ENCODE measurements at regions not wholly inside any gene's neighbourhood (a gene's known extent, or its start where the extent isn't known, plus 50 kb on each side); places are given as distances from the start of the nearest gene placed in this dataset.

DNA sequence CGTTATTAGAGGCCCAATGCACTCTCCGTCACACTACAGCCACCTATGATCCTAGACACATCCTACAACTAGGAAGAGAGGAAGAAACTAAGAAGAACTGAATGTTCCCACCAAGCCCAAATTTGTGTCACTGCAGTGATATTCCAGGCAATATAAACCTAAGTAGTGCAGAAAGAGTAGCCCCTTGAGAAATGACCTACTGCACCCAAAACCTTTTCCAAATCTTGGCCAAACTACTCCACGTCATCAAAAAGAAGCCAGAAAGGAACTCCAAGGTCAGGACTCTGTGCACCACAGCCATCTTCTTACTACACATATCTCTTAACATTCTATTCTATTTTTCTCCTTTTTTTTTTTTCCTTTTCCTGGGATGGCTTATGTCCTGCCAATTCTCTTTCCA lies 60.2 kb downstream of the ADAMTS1 start:
- Histone ChIP-seq H3F3A (ENCODE audit: low read depth) (no peaks in the 10 kb centered on the region), H3K9ac (ENCODE audit: low read depth, low read length, poor library complexity, severe bottlenecking) (no peak overlapping the region), H3K9me2 (replicated peaks; ENCODE audit: low read depth, low read length) (no peaks in the 10 kb centered on the region), H3K9me3 (ENCODE audit: insufficient read depth, low read depth, low read length) (no peaks in the 10 kb centered on the region), H3K27me3 (ENCODE audit: insufficient read depth, low read length, poor library complexity, severe bottlenecking) (no peaks in the 10 kb centered on the region), H2AFZ (ENCODE audit: low read length) (no peak overlapping the region), H3K4me3 (ENCODE audit: low read length, poor library complexity, severe bottlenecking) (no peak overlapping the region), H3K79me2 (ENCODE audit: insufficient read depth, low read length) (no peaks in the 10 kb centered on the region), H3K36me3 (ENCODE audit: insufficient read depth, low read length) (no peaks in the 10 kb centered on the region), H4K20me1 (ENCODE audit: insufficient read depth, low read length, poor library complexity, severe bottlenecking) (no peaks in the 10 kb centered on the region), H3K4me1 (ENCODE audit: insufficient read depth, low read length, poor library complexity, severe bottlenecking) (no peaks in the 10 kb centered on the region), H3K4me2 (ENCODE audit: low read depth, low read length, poor library complexity, severe bottlenecking) (no peak overlapping the region)
- TF ChIP-seq, protein P1, sequence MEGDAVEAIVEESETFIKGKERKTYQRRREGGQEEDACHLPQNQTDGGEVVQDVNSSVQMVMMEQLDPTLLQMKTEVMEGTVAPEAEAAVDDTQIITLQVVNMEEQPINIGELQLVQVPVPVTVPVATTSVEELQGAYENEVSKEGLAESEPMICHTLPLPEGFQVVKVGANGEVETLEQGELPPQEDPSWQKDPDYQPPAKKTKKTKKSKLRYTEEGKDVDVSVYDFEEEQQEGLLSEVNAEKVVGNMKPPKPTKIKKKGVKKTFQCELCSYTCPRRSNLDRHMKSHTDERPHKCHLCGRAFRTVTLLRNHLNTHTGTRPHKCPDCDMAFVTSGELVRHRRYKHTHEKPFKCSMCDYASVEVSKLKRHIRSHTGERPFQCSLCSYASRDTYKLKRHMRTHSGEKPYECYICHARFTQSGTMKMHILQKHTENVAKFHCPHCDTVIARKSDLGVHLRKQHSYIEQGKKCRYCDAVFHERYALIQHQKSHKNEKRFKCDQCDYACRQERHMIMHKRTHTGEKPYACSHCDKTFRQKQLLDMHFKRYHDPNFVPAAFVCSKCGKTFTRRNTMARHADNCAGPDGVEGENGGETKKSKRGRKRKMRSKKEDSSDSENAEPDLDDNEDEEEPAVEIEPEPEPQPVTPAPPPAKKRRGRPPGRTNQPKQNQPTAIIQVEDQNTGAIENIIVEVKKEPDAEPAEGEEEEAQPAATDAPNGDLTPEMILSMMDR (conservative IDR thresholded peaks at IDR 0.05; ENCODE audit: low read length) = no peak
- no peak for TF ChIP-seq EZH2phosphoT487 (IDR thresholded peaks at IDR 0.05; ENCODE audit: borderline replicate concordance)

DNA sequence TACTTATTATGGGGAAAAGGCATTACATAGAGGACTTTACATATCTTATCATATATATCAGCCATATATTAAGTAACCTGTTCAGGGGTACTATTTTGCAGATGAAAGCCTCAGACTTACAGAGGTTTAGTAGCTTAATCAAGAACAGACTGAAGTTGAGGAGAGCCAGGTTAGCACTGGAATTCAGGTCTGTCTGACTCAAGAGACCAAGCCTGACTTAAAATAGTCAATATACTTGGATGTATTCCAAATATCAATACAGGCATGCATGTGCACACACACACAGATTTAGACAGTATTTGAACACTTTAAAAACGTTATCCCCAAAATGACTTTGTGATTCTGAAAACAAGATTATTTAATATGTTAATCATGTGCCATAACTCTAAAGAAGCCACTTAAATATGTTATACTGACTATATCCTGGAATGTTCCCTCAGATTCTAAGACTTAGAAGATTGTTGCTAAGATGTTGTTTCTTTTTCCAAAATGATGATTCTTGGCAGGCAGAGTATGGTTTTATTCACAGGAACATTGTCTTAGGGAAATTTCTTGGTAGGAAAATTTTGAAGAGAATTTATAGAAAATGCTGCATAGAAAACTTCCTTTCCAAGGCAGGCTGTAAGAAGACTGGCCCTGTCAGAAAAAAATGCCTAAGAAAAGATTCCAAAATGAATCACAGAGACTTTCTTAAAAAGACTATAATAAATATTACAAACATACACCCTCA lies 61.6 kb downstream of the ADAMTS1 start:
- H3K9me2 ChIP-seq (replicated peaks; ENCODE audit: low read depth, low read length) = no peaks in the 10 kb centered on the region
- TF ChIP-seq, protein P1 (conservative IDR thresholded peaks at IDR 0.05; ENCODE audit: low read length) = no peak
- TF ChIP-seq EZH2phosphoT487 (IDR thresholded peaks at IDR 0.05; ENCODE audit: borderline replicate concordance) = no peak
- no peak overlapping the region for H3K4me3 ChIP-seq (ENCODE audit: low read length, poor library complexity, severe bottlenecking)
- no peaks in the 10 kb centered on the region for H3K4me1 ChIP-seq (ENCODE audit: insufficient read depth, low read length, poor library complexity, severe bottlenecking)
- H3K36me3 ChIP-seq (ENCODE audit: insufficient read depth, low read length) = no peaks in the 10 kb centered on the region
- H2AFZ ChIP-seq (ENCODE audit: low read length) = no peak overlapping the region
- no peaks in the 10 kb centered on the region for H3K27me3 ChIP-seq (ENCODE audit: insufficient read depth, low read length, poor library complexity, severe bottlenecking)
- H3K9me3 ChIP-seq (ENCODE audit: insufficient read depth, low read depth, low read length) = no peaks in the 10 kb centered on the region
- no peak overlapping the region for H3K4me2 ChIP-seq (ENCODE audit: low read depth, low read length, poor library complexity, severe bottlenecking)
- no peaks in the 10 kb centered on the region for H4K20me1 ChIP-seq (ENCODE audit: insufficient read depth, low read length, poor library complexity, severe bottlenecking)
- no peak overlapping the region for H3K9ac ChIP-seq (ENCODE audit: low read depth, low read length, poor library complexity, severe bottlenecking)
- H3K79me2 ChIP-seq (ENCODE audit: insufficient read depth, low read length) = no peaks in the 10 kb centered on the region
- no peaks in the 10 kb centered on the region for H3F3A ChIP-seq (ENCODE audit: low read depth)

DNA sequence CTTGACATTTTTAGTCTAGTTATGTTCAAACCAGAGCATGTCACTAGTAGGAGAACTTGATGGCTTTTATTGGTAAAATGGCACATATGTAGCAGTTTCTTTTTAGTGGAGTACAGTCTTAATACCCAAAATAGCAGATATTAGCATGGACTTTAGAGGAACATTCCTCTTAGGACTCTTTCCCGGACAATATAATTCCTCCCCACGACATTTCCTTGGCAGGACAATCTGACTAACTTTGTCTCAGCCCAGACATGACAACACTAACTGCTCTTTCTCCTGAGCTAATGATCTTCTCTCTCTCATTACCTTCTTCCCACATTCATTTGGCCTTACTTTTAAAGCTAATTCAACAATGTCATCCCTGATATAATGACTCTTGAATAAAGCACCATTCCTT lies 62.5 kb downstream of the ADAMTS1 start:
- no peaks in the 10 kb centered on the region for H3K79me2 ChIP-seq (ENCODE audit: insufficient read depth, low read length)
- H3K9me3 ChIP-seq (ENCODE audit: insufficient read depth, low read depth, low read length) = no peaks in the 10 kb centered on the region
- no peaks in the 10 kb centered on the region for H3K9me2 ChIP-seq (replicated peaks; ENCODE audit: low read depth, low read length)
- H3K4me3 ChIP-seq (ENCODE audit: low read length, poor library complexity, severe bottlenecking) = no peak overlapping the region
- TF ChIP-seq, protein P1 (conservative IDR thresholded peaks at IDR 0.05; ENCODE audit: low read length) = no peak
- no peak for TF ChIP-seq EZH2phosphoT487 (IDR thresholded peaks at IDR 0.05; ENCODE audit: borderline replicate concordance)
- no peaks in the 10 kb centered on the region for H3K36me3 ChIP-seq (ENCODE audit: insufficient read depth, low read length)
- H3K27me3 ChIP-seq (ENCODE audit: insufficient read depth, low read length, poor library complexity, severe bottlenecking) = no peaks in the 10 kb centered on the region
- no peaks in the 10 kb centered on the region for H3F3A ChIP-seq (ENCODE audit: low read depth)
- no peak overlapping the region for H3K4me2 ChIP-seq (ENCODE audit: low read depth, low read length, poor library complexity, severe bottlenecking)
- H2AFZ ChIP-seq (ENCODE audit: low read length) = no peak overlapping the region
- H4K20me1 ChIP-seq (ENCODE audit: insufficient read depth, low read length, poor library complexity, severe bottlenecking) = no peaks in the 10 kb centered on the region
- H3K9ac ChIP-seq (ENCODE audit: low read depth, low read length, poor library complexity, severe bottlenecking) = no peak overlapping the region
- H3K4me1 ChIP-seq (ENCODE audit: insufficient read depth, low read length, poor library complexity, severe bottlenecking) = no peaks in the 10 kb centered on the region

Measured in Loucy (cell line).